HepG2 (cell line): ENCODE measurements at regions not wholly inside any gene's neighbourhood (a gene's known extent, or its start where the extent isn't known, plus 50 kb on each side); places are given as distances from the start of the nearest gene placed in this dataset.

Source experiments
- ASH2L ChIP-seq: fragments of 300-600, 200-600 bp; sonication (generic); IDR thresholded peaks from 2 replicates; pipeline ENCODE4 v1.7.0; 2017; ENCODE audit warnings: low read depth, mild to moderate bottlenecking, moderate library complexity, mixed read lengths, low read length; ENCODE audit not compliant: insufficient read length
- BCL6 ChIP-seq: IDR thresholded peaks from 2 replicates; pipeline ENCODE4 v1.6.1; 2016; ENCODE audit warnings: missing genetic modification reagents, missing compliant biosample characterization
- EP300 ChIP-seq, 3 experiments: sonication (generic) in 1 of 3; formaldehyde crosslinking in 1 of 3; IDR thresholded peaks; 2 replicates each; pipeline versions ENCODE4 v1.5.1 to v1.6.1; 2011 to 2020; ENCODE audit warnings: low read depth in 2 of 3, low read length in 2 of 3, borderline replicate concordance in 1 of 3, improper control_type of control experiment in 1 of 3, mild to moderate bottlenecking in 1 of 3, missing genetic modification reagents in 1 of 3, moderate library complexity in 1 of 3
- ETV5 ChIP-seq: IDR thresholded peaks from 2 replicates; pipeline ENCODE4 v1.6.1; 2018; ENCODE audit warnings: missing biosample characterization, missing genetic modification reagents, inconsistent platforms, borderline replicate concordance
- HOXA7 ChIP-seq: sonication (generic); formaldehyde crosslinking; IDR thresholded peaks from 2 replicates; pipeline ENCODE4 v1.8.1; 2022; ENCODE audit warnings: mild to moderate bottlenecking, missing genetic modification reagents, moderate library complexity
- JDP2 ChIP-seq: sonication (generic); formaldehyde crosslinking; IDR thresholded peaks from 2 replicates; pipeline ENCODE4 v1.8.1; 2022; ENCODE audit warnings: missing genetic modification reagents, borderline replicate concordance
- KDM2A ChIP-seq: sonication (generic); formaldehyde crosslinking; IDR thresholded peaks from 2 replicates; pipeline ENCODE4 v1.4.0; 2020; ENCODE audit warnings: low read depth, missing genetic modification reagents, borderline replicate concordance
- KLF11 ChIP-seq: IDR thresholded peaks from 2 replicates; pipeline ENCODE4 v1.6.1; 2016; ENCODE audit warnings: missing compliant biosample characterization
- MEIS1 ChIP-seq: sonication (generic); formaldehyde crosslinking; IDR thresholded peaks from 2 replicates; pipeline ENCODE4 v1.9.0; 2021; ENCODE audit warnings: mild to moderate bottlenecking, missing genetic modification reagents, moderate library complexity, borderline replicate concordance
- NRL ChIP-seq: sonication (generic); formaldehyde crosslinking; IDR thresholded peaks from 2 replicates; pipeline ENCODE4 v1.5.0; 2020; ENCODE audit warnings: missing genetic modification reagents, mild to moderate bottlenecking, moderate library complexity, borderline replicate concordance
- PHF21A ChIP-seq: sonication (generic); formaldehyde crosslinking; IDR thresholded peaks from 2 replicates; pipeline ENCODE4 v1.5.0; 2020; ENCODE audit warnings: mild to moderate bottlenecking, missing genetic modification reagents
- RFX1 ChIP-seq: fragments of 450-650 bp; IDR thresholded peaks from 2 replicates; pipeline ENCODE4 v1.6.1; 2017
- SP4 ChIP-seq: sonication (generic); formaldehyde crosslinking; IDR thresholded peaks from 2 replicates; pipeline ENCODE4 v1.8.1; 2023; ENCODE audit warnings: mild to moderate bottlenecking, missing genetic modification reagents
- SRF ChIP-seq: IDR thresholded peaks from 2 replicates; pipeline ENCODE4 v1.6.1; 2011; ENCODE audit warnings: mild to moderate bottlenecking, low read depth, low read length, moderate library complexity
- TGIF2 ChIP-seq: IDR thresholded peaks from 2 replicates; pipeline ENCODE4 v1.6.1; 2016; ENCODE audit warnings: control low read depth, missing compliant biosample characterization
- ZKSCAN1 ChIP-seq: fragments of 150-350 bp; IDR thresholded peaks from 2 replicates; pipeline ENCODE4 v1.6.1; 2014; ENCODE audit warnings: low read length
- ZNF326 ChIP-seq: sonication (generic); formaldehyde crosslinking; IDR thresholded peaks from 2 replicates; pipeline ENCODE4 v1.4.0; 2020; ENCODE audit warnings: missing genetic modification reagents, borderline replicate concordance
- ZNF367 ChIP-seq: sonication (generic); formaldehyde crosslinking; IDR thresholded peaks from 2 replicates; pipeline ENCODE4 v1.4.0; 2020; ENCODE audit warnings: missing genetic modification reagents, borderline replicate concordance
- ZNF776 ChIP-seq: sonication (generic); formaldehyde crosslinking; IDR thresholded peaks from 2 replicates; pipeline ENCODE4 v1.4.0; 2020; ENCODE audit warnings: mild to moderate bottlenecking, missing genetic modification reagents
- ZNF891 ChIP-seq: sonication (generic); formaldehyde crosslinking; IDR thresholded peaks from 2 replicates; pipeline ENCODE4 v1.5.0; 2020; ENCODE audit warnings: mild to moderate bottlenecking, missing genetic modification reagents
- TF ChIP-seq, protein P1 (sequence below): sonication (generic); formaldehyde crosslinking; IDR thresholded peaks from 2 replicates; pipeline ENCODE4 v1.4.0; 2020; ENCODE audit warnings: missing genetic modification reagents, mild to moderate bottlenecking, borderline replicate concordance
- TF ChIP-seq, protein P2 (sequence below): sonication (generic); formaldehyde crosslinking; IDR thresholded peaks from 2 replicates; pipeline ENCODE4 v1.5.0; 2020; ENCODE audit warnings: missing genetic modification reagents
- TF ChIP-seq, protein P3 (sequence below): sonication (generic); formaldehyde crosslinking; IDR thresholded peaks from 2 replicates; pipeline ENCODE4 v1.4.0; 2020; ENCODE audit warnings: missing genetic modification reagents
- TF ChIP-seq, protein P4 (sequence below): sonication (generic); formaldehyde crosslinking; conservative IDR thresholded peaks from 2 replicates; pipeline ENCODE4 v1.4.0; 2020; ENCODE audit warnings: missing genetic modification reagents

DNA sequence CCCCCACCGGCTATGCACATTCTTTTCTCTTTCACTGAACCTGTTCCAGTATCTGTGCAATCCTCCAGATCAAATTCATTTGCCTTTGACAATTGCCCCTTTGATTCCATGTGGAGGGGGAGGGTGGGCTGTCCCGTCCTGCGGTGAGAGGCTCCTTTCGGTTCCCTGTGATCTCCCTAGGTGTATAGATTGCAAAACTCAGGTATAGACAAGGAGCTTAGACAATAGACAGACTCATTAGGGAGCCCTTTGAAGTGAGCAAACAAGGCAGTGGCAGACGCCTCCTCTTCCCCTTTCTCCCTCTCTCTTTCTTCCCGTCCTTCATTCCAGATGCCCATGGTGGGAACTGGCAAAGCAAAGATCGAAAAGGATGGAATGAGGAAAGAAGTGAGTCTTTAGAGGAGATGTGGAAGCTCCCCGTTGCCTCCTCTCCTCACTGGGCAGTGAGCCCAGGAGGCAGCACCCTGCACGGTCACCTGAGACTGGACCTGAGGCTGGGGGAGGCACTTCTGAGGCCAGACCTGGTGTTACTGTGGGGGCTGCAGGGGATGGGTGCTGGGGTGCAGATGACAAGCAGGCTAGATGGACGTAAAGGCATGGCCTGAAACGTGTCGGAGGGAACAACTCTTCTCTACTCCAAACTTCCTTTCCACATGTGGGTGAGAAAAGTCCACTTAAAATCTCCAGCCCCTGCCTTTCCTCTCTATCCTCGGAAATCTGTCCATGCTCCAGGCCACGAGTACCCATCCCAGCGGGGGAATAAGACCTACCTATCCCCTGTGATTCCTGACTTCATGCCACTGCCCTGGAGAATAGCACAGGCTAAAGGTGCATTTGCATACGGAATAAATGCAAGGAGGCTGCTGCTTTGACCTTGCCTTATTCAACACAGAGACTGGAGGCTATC is 256.6 kb upstream of the FOXQ1 start (continued):
- TF ChIP-seq NRL (CRISPR knock-in tag) (peak; percentile 70; the same call in 1 of the 2 replicates), ZKSCAN1 (no peak; the same call in 1 of the 2 replicates), SRF (peak; percentile 50; the same call in 1 of the 2 replicates), KLF11 (CRISPR knock-in tag) (peak; percentile 44; the same call in 1 of the 2 replicates), ASH2L (peak; percentile 86), ZNF776 (CRISPR knock-in tag) (no peak; the same call in 1 of the 2 replicates), JDP2 (CRISPR knock-in tag) (peak; percentile 62; the same call in 1 of the 2 replicates), KDM2A (CRISPR knock-in tag) (peak; percentile 77; the same call in 1 of the 2 replicates), TGIF2 (peak; percentile 54), PHF21A (CRISPR knock-in tag) (peak; percentile 99), ZNF326 (CRISPR knock-in tag) (no peak), HOXA7 (CRISPR knock-in tag) (no peak), EP300 (IDR thresholded peaks at IDR 0.05; ENCODE audit: low read depth in 2 of 2, low read length in 2 of 2) (peak; percentile 99 to 100), EP300 (CRISPR knock-in tag; IDR thresholded peaks at IDR 0.05; ENCODE audit: borderline replicate concordance) (peak; percentile 100), ETV5 (CRISPR knock-in tag) (peak; percentile 95), MEIS1 (CRISPR knock-in tag) (no peak; the same call in 1 of the 2 replicates), ZNF891 (CRISPR knock-in tag) (peak; percentile 72; the same call in 1 of the 2 replicates), BCL6 (peak; percentile 94), RFX1 (no peak), SP4 (CRISPR knock-in tag) (peak; percentile 35; the same call in 1 of the 2 replicates), ZNF367 (CRISPR knock-in tag) (no peak)
- TF ChIP-seq, protein P1, sequence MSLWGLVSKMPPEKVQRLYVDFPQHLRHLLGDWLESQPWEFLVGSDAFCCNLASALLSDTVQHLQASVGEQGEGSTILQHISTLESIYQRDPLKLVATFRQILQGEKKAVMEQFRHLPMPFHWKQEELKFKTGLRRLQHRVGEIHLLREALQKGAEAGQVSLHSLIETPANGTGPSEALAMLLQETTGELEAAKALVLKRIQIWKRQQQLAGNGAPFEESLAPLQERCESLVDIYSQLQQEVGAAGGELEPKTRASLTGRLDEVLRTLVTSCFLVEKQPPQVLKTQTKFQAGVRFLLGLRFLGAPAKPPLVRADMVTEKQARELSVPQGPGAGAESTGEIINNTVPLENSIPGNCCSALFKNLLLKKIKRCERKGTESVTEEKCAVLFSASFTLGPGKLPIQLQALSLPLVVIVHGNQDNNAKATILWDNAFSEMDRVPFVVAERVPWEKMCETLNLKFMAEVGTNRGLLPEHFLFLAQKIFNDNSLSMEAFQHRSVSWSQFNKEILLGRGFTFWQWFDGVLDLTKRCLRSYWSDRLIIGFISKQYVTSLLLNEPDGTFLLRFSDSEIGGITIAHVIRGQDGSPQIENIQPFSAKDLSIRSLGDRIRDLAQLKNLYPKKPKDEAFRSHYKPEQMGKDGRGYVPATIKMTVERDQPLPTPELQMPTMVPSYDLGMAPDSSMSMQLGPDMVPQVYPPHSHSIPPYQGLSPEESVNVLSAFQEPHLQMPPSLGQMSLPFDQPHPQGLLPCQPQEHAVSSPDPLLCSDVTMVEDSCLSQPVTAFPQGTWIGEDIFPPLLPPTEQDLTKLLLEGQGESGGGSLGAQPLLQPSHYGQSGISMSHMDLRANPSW (CRISPR knock-in tag) = no peak
- TF ChIP-seq, protein P2, sequence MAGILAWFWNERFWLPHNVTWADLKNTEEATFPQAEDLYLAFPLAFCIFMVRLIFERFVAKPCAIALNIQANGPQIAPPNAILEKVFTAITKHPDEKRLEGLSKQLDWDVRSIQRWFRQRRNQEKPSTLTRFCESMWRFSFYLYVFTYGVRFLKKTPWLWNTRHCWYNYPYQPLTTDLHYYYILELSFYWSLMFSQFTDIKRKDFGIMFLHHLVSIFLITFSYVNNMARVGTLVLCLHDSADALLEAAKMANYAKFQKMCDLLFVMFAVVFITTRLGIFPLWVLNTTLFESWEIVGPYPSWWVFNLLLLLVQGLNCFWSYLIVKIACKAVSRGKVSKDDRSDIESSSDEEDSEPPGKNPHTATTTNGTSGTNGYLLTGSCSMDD (CRISPR knock-in tag) = no peak
- TF ChIP-seq, protein P3, sequence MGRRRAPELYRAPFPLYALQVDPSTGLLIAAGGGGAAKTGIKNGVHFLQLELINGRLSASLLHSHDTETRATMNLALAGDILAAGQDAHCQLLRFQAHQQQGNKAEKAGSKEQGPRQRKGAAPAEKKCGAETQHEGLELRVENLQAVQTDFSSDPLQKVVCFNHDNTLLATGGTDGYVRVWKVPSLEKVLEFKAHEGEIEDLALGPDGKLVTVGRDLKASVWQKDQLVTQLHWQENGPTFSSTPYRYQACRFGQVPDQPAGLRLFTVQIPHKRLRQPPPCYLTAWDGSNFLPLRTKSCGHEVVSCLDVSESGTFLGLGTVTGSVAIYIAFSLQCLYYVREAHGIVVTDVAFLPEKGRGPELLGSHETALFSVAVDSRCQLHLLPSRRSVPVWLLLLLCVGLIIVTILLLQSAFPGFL (CRISPR knock-in tag) = no peak
- TF ChIP-seq, protein P4, sequence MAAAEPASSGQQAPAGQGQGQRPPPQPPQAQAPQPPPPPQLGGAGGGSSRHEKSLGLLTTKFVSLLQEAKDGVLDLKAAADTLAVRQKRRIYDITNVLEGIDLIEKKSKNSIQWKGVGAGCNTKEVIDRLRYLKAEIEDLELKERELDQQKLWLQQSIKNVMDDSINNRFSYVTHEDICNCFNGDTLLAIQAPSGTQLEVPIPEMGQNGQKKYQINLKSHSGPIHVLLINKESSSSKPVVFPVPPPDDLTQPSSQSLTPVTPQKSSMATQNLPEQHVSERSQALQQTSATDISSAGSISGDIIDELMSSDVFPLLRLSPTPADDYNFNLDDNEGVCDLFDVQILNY (CRISPR knock-in tag) = no peak; the same call in 1 of the 2 replicates
